Colon (tissue), 2 donors: ENCODE measurements at regions not wholly inside any gene's neighbourhood (a gene's known extent, or its start where the extent isn't known, plus 50 kb on each side); places are given as distances from the start of the nearest gene placed in this dataset.
"Not testable (repeated sequence)": the region's sequence is repeated elsewhere in the genome, so short reads cannot be mapped to it uniquely, and the experiment has no call there.

Source experiments
- FAIRE-seq: peaks from 2 replicates; lab custom pipeline; 2012; peaks lifted over from hg19 to GRCh38; lab: Jason Lieb, UNC
- donor health status: control.
- donor health status: control.

GRCh38 chr1:2851918-2852317 is 50.4 kb upstream of the TTC34 start:
- FAIRE-seq, result not testable (repeated sequence)

DNA sequence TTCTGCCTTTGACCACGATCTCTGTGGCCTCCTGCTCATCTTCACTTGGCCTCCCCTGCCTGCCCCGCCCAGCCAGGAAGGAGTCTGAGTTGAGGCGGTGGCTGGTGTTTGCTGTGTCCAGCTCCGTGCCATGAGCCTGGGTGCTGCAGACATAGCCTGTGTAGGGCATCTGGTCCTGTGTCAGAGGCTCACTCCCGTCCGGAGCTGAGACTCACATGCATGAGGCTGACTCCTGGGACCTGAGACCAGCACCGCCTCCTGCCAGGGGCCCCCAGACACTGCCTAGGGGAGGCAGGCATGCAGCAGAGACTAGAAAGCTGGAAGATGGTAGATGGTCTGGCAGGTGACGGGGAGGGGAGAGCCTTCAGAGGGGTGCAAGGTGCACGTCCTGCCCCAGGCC is 52.2 kb upstream of the TTC34 start:
- no peak for FAIRE-seq

- no peak for FAIRE-seq
Observed at GRCh38 chr1:2854151-2854550, 52.7 kb upstream of the TTC34 start.

DNA sequence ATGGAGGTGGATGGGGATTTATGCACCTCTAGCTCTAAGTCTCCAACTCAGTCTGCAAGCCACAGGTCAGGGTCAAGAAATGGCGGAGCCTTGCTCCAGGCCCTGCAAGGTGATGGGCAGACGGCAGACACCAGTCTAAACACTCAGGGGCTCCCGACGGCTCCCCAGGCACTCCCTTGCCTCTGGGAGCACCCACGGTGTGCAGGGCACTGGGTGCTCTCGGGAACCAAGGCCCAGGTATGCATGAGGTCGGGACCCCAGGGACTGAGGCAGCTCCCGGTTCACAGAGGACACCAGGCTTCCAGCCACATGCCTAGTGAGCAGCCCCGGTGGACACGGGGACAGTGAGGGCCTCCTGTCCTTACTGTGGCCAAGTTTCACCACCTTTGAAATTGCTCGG is 53.1 kb upstream of the TTC34 start:
- FAIRE-seq, result no peak

DNA sequence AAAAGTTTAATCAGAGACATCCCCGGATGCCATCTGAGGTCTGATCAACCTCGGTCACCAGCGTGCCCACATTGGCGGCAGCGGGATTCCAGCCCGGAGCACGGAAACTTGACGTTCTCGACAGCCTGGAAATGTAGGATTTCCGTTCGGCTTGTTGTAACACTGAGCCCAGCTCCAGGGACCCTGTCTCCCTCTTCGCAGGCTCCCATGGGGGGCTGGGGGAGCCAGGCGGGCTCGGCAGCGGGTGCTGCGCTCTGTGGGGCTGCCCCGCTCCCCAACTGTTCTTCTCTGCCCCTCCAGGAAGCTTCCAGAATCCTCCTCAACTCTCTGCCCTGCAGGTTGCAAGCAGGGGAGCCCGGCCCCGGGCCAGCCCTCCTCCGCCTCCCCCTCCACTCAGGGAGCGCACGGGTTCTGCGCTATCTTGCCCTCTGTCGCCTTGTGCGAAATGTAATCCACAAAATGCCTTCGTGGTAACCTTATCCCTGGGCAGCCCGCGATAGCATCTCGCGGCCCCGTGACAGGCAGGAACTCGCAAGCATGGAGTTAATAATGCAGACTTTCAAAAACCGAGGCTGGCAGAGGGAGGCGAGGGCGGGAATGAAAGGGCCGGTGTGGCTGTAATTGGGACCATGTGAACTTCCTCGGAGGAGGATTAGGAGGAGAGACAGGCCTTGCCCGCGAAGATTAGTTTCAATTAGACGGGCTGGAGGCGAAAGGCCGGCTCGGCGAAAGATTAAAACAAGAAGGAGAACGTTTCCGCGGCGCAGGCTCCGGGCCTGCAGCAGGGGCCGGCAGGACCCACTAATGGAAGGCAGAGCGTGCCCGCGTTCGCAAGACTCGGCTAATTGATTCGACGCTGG is 53.9 kb upstream of the TTC34 start:
- no peak for FAIRE-seq

GRCh38 chr1:2856066-2856390 is 54.5 kb upstream of the TTC34 start:
- FAIRE-seq, result no peak

GRCh38 chr1:2856676-2857375 is 55.3 kb upstream of the TTC34 start:
- FAIRE-seq, result no peak

DNA sequence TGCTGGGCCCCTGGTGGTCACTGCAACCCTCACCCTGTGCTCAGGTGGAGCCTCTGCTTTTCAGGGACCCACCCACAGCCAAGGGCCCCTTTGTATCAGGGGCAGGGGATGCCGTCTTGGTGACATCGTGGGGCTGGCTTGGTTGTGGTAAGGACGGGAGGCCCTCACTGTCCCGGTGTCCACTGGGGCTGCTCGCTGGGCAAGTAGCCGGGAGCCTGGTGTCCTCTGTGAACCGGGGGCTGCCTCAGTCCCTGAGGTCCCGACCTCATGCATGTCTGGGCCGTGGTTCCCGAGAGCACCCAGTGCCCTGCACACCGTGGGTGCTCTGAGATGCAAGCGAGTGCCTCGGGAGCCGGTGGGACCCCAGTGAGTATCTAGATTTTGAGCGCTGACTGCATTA is 56.0 kb upstream of the TTC34 start:
- FAIRE-seq, result no peak

DNA sequence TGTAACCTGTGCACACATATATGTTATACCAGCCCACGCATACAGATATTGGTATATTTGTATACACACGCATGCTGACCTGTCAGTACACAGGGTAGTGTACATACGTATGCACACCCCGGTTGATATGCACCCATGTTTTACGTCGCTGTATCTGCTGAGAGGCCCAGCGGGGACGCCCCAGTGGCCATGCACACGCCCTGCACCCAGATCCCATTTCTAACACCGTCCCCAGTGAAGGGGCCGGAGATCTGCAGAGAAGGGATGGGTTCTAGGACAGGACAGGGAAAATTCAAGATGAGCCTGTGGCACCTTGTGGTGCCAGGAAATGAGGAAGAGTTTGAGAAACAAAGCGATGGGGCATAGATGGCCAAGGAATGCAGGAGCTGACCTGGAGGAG is 57.2 kb upstream of the TTC34 start:
- FAIRE-seq, result no peak

DNA sequence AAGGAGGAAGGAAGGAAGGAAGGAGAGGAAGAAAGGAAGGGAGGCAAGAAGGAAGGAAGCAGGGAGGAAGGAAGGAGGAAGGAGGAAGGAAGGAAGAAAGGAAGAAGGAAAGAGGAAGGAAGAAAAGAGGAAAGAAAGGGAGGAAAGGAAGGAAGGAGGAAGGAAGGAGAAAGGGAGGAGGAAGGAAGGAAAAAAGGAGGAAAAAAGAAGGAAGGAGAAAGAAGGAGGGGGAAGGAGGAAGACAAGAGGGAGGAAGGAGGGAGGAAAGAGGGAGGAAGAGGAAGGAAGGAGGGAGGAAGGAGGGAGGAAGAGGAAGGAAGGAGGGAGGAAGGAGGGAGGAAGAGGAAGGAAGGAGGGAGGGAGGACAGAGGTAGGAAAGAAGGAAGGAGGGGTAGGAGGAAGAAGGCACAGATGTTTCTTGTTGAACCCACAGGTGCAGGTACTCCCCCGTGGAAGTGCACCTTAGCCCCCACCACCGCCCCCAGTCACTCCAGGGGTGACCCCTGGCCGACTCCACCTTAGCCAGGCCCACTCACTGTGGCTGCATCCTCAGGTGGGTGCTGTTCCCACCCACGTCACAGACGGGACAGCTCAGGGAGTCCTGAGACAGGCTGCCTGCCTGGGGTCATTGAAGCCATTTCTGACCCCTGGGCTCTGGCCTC is 57.9 kb upstream of the TTC34 start:
- FAIRE-seq, result no peak

GRCh38 chr1:2859881-2860430 is 58.5 kb upstream of the TTC34 start:
- FAIRE-seq, result no peak

DNA sequence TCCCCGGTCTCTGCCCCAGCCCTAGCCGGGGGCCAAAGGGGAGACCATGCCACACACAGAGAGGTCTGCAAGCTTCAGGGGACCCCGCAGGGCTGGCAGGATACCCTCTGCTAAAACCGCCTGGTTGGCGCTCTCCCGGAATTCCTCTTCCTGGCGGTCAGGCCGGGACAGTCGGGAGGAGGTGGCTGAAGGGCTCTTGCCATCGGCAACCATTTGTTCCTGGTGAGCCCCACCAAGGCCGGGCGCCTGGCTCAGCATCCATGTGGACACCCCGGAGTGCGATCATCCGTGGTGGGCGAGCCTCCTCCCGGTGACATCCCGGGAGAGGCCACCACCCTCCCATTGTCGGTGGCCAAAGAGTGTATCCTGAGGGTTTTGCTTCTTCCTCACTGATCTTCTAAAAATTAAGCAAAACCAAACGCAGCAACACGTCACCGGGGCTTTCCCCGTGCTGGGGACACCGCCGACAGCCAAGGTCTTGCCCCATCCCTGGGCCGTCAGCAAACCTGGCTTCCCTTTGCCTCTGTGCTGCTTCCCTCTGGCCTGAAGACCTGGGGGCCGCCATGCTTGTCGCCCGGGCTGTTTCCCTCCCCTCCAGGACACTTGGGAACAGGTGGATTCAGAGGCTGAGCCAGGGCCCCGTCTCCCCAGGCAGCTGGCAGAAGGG is 59.1 kb upstream of the TTC34 start:
- FAIRE-seq, result no peak

DNA sequence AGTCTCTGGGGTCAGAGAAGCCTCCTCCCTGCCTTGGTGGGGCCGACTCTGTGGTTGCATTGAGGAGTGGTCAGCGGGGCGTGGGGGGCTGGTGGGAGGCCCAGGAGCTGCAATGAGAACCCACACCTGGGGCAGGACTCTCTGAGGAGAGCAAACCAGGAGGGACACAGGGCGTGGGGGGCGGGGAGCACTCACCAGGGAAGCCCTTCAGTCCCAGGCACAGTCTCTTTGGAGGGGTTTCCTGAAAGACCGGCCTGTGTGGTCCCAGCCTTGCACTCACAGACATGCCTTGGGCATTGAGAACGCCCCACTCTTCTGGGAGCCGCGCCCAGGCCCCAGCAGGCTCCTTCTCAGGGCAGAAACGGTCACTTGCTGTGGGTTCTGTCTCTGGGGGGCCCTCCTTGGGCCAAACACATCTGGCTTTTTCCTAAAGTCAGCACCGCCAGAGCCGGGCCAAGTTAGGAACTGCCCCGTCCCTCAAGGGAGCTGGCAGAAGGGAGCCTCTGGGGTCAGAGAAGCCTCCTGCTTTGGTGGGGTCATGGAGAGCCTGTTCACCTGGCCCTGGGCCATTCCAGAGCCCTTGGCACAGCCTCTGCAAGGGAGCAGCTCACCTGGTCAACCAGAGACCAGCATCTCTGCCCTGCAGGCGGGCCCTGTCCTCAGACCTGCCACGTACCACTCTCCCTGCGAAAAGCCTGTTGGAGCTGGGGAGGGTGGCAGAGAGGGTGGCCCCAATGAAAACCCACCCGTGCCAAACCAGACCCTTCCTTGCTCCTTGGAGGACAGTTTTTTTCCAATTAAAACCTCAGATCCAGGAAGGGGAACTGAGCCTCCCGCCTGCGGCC is 59.9 kb upstream of the TTC34 start:
- no peak for FAIRE-seq

DNA sequence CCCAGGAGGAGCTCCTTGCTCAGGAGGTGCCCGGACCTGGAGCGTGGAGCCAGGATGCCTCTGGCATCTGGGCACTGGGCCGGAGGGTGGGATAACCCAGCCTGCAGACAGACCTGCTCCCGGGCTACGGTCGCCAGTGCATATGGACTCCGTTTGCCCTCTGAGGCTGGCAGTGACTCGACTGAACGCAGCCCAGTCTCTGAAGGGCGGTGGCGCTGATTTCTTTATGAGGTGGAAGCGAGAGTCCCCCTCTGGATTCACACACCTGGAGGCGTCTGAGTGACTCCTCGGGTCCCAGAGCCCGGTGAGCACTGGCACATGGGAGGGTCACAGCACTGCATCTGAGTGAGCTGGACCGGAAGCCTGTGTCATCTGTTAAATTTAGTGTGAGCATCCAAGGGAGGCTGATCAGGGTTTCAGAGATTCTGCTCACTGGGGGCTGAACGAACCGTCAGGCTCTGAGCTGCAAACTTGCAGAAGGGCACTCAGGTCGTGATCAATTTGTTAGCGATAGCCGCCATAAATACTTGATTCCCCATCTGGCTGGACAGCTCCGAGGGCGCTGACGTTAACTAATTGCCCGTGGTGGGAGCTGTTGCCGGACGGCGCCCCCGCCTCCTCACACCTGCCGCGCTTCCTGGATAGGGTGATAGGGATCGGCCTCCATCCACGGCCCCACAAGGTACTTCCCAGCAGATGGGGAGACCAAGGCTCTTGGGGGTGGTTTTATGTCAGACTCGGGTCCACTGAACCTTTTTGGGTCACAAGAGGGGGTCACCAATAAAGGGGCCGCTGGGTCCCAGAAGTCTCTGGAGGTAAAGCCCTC is 60.7 kb upstream of the TTC34 start:
- no peak for FAIRE-seq

DNA sequence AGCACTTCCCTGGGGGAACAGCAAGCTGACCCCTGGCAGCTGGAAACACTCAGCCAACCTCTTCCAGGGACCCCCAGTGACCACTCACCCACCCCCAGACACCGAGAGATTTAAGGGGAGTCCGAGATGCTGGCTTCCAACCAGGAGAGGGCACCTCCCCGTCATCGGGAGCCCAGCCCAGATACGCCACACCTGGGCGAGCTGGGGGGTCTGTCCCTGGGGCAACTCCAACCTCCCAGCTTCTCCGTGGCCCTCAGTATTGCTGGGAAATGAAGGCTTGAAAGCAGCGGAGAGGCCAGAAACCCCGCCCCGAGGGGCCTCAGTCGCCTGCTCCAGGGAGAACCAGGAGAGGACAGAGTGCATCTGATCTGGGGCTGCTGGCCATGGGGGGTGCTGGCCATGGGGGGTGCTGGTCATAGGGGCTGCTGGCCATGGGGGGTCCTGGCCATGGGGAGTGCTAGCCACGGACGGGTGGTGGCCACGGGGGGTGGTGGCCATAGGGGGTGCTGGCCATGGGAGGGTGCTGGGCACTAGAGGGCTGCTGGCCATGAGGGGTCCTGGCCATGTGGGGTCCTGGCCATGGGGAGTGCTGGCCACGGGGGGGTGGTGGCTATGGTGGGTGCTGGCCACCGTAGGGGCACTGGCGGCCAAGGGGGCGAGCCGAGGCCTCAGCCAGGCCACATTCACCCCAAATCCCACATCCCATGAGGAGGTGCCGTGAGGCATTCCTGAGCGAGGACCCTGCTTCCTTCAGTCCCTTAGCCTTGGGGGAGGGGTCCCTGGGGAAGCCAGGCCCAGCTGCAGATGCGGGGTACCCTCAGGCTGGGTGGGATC is 61.5 kb upstream of the TTC34 start:
- no peak for FAIRE-seq

DNA sequence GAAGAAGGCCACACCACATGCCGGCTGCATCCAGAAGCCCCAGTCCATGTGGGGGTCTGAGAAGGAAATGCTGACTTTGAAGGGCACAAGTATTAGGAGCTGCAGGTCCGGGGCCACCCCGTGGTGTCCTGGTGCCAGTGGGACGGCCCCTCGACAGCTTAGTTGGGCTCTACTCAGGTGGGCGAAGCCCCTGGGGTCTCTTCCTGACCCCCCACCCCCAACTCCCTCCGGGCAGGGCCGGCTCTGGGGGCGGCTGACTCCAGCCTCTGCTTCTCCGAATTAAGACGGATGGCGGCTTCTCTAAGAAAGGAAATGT is 62.1 kb upstream of the TTC34 start:
- no peak for FAIRE-seq

DNA sequence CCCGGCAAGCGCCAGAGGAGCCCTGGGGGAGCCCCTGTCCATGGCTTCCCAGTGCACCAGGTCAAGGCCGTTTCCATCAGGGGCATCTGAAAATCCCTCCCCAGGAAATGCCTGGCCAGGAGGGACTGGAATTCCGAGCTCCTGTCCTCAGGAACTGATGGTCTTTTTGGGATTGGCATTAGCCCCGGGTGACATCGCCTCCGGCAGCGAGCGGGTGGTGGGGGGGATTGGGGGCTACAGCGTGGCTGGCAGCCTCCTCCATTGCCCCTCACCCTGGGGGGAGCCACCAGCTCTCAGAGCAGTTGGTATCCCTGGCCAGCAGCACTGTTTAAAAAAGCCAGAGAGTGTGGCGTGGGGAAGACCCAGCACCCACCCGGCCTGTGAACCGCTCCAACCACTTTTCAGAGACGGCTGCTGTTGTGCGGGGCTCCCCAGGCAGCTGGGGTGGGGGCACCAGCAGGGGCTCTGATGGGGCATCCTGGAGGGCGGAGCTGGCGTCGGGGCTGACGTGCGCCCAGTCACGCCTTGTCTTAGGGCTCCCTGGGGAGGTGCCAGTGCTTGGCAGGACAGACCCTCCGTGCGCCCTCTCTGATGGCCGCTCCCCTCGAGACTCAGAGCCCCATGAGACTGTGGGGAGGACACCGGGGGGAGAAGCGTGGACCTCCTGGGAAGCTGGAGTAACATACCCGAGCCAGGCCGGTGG is 62.9 kb upstream of the TTC34 start:
- FAIRE-seq, result no peak

GRCh38 chr1:2865000-2865399 is 63.5 kb upstream of the TTC34 start:
- no peak for FAIRE-seq
